Glomerular visceral epithelial cell (primary cell): ENCODE measurements at regions not wholly inside any gene's neighbourhood (a gene's known extent, or its start where the extent isn't known, plus 50 kb on each side); places are given as distances from the start of the nearest gene placed in this dataset.
A peak's percentile ranks its signal among the peaks of the same experiment; 100 is the strongest.

Source experiments
- DNase-seq: peaks from one replicate; pipeline ENCODE4 v3.0.0-alpha.2; 2016; ENCODE audit errors: extremely low spot score

- DNase-seq, result peak; percentile 9
These were observed 410.0 kb upstream of the JAG1 start for GRCh38 chr20:11083841-11084240.

DNA sequence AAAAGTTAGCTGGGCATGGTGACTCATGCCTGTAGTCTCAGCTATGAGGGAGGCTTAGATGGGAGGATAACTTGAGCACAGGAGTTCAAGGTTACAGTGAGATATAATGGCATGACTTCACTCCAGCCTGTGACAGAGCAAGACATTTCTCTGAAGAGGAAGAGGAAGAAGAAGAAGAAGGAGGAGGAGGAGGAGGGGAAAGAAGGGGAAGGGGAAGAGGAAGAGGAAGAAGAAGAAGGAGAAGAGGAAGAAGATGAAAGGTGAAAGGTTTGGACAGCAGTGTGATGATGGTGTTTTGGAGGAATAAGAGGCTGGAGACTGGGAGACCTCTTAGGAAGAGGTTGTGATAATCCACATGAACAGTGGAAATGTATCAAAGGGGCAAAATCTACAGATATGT is 410.7 kb upstream of the JAG1 start:
- DNase-seq, result no peak

DNA sequence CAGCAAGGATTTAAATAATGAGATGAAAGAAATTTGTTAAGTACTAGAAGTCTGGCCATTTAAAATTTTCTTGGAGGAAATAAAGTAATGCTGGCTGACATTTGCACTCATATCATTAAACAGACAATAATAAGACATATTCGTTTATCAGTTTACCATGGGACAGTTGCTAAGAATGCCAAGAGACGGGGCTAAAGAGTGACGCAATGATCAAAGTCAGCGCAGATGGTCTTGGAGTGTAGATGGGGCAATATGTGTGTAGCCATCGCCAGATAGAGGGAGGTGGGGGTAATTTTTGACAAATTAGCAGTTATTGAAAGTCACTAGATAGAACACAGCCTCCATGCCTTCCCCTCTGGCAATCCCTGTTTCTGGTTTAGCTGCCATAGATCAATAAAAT is 413.2 kb upstream of the JAG1 start:
- no peak for DNase-seq

DNA sequence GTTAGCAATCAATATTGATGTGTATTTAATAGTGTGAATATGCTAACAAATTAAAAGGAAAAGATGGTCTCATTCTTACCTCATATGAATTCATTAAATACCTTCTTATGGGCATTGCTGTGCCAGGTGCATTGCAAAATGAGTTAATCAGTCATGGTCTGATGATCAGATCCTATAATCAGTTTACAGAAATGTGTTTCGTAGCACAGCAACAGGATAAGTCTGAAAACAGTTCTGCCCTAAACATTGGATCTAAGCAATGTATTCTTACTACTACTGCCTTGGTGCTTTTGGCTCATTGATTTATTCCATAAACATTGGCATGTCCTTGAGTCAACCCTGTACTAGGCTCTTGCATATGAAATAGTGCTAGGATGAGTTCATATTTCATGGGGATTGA is 417.0 kb upstream of the JAG1 start:
- DNase-seq, result no peak

DNA sequence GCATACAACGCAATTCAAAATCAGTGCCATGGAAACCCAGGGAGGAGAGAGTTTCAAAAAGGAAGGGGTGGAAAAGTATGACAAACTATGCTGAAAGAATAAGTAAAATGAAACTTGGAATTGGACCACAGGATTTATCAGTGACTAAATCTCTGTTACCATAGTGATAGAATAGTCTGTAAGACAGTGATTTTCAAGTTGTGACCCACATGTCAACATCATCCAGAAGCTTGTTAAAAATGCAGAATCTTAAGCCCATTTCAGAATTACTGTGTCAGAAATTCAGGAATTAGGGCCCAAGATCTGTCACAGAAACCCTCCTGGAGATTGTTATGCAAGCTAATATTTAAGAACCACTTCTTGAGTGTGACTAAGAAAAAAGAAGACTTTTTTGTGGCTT is 417.7 kb upstream of the JAG1 start:
- DNase-seq, result no peak

DNA sequence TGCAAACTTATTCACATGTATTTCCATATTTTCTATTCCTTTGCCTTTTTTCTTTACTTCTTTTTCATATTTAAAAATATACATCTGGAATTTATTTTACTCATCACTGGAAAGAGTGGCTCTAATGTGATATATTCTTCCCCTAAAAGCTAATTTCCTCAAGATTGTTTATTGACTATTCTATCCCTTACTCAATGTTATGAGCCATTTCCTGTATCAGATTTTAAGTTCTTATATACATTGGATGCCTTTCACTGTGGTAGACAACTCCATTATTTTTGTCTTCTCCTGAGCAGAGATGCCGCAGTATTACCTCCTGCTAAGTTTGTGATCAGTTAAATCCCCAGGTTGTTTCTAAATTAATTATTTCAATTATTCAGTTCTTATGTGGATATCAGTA is 418.4 kb upstream of the JAG1 start:
- no peak for DNase-seq

DNA sequence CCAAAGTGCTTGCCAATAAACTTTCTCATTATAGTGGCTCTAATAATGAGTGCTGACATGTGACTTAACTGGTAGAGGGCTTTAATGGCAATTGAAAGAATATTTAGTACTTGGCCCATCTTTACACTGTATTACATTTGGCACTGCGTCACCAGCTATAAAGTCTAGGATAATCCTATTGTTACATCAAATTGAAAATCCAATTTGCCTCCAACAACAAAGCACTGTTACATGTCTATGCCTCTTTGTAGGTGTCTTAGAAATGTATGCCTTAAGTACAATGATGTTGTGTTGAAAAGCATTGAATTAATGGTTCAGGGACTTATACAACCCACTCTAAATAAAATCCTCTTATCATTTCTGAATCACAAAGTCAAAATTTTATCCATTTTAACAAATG is 420.4 kb upstream of the JAG1 start:
- no peak for DNase-seq

- DNase-seq, result no peak
These were observed 420.9 kb upstream of the JAG1 start for GRCh38 chr20:11094711-11095110.

- peak; percentile 33 for DNase-seq
These were observed 425.1 kb upstream of the JAG1 start for GRCh38 chr20:11098888-11099287.

- no peak for DNase-seq
These were observed 427.4 kb upstream of the JAG1 start for GRCh38 chr20:11101243-11101642.

DNA sequence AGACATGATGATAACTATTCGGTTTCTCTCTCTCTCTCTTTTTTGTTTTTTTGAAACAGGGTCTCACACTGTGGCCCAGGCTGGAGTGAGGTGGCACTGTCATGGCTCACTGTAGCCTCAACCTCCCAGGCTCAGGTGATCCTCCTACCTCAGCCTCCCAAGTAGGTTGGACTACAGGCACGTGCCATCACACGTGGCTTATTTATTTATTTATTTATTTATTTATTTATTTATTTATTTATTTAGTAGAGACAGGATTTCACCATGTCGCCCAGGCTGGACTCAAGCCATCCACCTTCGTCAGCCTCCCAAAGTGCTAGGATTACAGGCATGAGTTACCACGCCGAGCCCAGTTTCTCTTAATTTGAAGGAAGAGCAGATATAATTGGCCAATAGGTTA is 427.9 kb upstream of the JAG1 start:
- no peak for DNase-seq

- no peak for DNase-seq
These were observed 430.1 kb upstream of the JAG1 start for GRCh38 chr20:11103866-11104265.

- DNase-seq, result no peak
These were observed 434.5 kb upstream of the JAG1 start for GRCh38 chr20:11108102-11108810.

GRCh38 chr20:11110535-11110934 is 436.7 kb upstream of the JAG1 start:
- no peak for DNase-seq

DNA sequence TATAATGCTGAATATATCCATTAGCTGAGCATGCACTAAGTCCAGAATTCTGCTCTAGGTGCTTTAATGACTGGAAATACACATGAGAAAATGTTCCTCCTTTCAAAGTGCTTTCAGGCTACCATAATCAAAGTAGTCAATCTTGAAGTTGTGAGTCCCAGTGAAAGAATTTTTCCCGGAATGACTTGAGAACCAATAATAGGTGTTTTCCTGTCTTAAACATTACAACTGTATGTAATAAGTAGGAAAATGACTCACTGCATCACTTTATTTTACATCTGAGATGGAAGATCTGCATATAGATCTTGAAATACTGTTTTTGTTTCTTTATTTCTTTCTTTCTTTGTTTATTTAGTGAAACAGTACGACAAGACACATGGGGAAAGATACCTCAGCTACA is 437.4 kb upstream of the JAG1 start:
- DNase-seq, result no peak

DNA sequence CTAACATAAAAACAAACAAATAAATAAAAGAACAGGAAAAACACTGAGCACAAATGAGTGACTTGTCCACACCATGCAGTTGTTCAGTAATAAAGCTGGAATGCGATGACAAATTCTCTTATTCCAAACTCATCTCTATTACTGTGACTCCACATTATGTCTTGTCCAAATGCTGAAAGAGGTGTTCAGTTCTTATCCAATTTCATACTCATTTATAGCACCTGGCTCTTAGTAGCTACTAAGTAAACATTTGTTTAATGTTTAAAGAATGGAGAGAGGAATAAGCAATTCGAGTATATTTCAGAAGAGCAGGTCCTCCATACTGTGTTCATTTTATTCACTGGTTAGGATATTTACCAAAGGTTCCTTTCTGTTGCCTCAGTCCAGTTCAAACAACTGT is 439.0 kb upstream of the JAG1 start:
- no peak for DNase-seq

DNA sequence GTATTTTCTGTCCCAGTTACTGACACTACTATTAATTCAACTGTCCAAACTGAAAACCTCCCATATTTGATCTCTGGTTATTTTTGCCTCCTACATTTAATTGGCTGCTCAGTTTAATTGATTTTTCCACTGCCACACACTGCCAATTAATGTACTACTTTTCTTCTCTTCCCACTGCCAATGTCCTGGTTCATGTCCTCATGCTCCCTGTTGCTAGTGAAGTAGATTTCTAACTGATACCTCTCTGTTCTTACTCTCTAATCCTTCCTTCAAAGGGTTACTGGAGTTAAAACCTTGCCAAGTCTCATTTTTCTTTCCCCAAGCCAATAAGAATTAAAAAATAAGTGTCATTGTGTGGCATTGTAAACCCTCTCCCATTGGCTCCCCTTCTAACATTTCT is 440.6 kb upstream of the JAG1 start:
- DNase-seq, result no peak

GRCh38 chr20:11117808-11118528 is 444.2 kb upstream of the JAG1 start:
- peak; percentile 91 for DNase-seq

DNA sequence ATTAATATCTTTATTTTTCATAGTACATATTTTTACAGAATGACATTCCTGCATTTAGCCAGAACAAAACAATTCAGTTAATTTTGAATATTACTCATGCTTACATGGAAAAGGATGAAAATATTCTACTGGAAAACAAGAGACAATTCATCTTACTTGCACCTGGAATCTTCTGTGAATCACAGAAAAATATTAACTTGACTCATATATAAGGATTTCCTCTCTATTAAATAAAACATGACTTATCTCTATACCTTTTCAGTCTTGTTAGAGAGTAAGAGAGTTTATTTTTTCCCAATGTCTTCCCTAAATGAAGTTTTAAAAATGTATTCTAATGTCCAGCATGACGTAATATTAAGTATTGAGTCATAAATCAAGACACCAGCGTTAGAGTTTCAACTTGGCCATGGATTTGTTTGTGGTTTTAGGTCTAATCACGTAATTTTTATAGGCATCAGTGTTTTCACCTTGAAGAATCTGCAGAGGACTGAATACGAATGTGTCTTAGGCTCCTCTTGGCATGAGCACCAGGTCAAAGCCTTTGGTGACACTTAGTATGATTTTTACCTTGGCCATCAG is 445.1 kb upstream of the JAG1 start:
- peak; percentile 38 for DNase-seq

DNA sequence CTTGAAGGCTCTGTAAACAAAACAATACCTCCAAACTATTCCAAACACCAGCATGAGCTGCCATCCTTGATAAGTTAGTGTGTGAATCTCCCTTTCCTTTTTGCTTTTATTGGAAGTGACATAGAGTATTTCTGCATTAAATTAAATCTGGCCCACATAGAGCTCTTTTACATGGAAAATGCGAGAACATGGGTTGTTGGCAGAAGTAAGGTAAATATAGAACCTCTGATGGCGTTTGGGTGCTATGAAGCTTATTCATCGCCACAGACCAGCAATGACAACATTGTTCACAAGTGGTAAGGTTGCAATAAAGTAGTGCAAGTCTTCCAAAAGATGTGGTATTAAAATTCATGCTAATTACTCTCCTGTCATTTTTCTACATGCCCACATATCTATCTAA is 445.8 kb upstream of the JAG1 start:
- DNase-seq, result no peak

DNA sequence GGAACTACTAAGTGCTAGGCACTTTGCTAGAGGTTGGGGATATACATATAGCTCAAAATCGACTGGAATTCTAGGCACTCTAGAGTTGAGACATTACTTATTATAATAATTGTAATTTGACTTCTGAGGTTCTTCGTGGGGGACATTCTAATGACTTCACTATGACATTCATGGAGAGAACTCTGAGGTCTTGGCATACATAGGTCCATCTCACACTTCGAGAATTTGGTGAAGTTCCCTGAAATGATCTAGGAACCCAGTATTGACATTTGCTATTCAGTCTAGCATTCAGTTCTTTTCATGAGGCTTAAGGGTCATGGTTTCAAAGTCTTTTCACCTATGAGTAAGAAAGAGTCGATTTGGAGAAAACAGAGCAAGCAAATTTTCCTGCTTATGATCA is 446.6 kb upstream of the JAG1 start:
- peak; percentile 45 for DNase-seq

- no peak for DNase-seq
These were observed 451.2 kb upstream of the JAG1 start for GRCh38 chr20:11124849-11125505.

- DNase-seq, result no peak
These were observed 454.5 kb upstream of the JAG1 start for GRCh38 chr20:11128220-11128718.
